GM23248 (cell line): ENCODE measurements at regions not wholly inside any gene's neighbourhood (a gene's known extent, or its start where the extent isn't known, plus 50 kb on each side); places are given as distances from the start of the nearest gene placed in this dataset.

Experiments used
- DNase-seq: peaks from one replicate; pipeline ENCODE4 v3.0.0-alpha.2; 2015
- H2AFZ ChIP-seq: fragments of 200-600 bp; sonication (generic); 2 replicates; pipeline ENCODE4 v1.6.1; 2016; ENCODE audit warnings: antibody characterized with exemption
- H3F3A ChIP-seq: fragments of 200-600 bp; sonication (generic); 2 replicates; pipeline ENCODE4 v1.6.1; 2016; ENCODE audit warnings: mild to moderate bottlenecking, antibody characterized with exemption, mixed run types; ENCODE audit not compliant: insufficient read depth
- H3K27ac ChIP-seq: fragments of 200-600 bp; sonication (generic); 2 replicates; pipeline ENCODE4 v1.5.1; 2016; ENCODE audit warnings: mild to moderate bottlenecking
- H3K27me3 ChIP-seq: fragments of 200-600 bp; sonication (generic); replicated peaks from 2 replicates; pipeline ENCODE4 v1.6.1; 2016; ENCODE audit warnings: mild to moderate bottlenecking; ENCODE audit not compliant: insufficient read depth
- H3K36me3 ChIP-seq: fragments of 200-600 bp; sonication (generic); 2 replicates; pipeline ENCODE4 v1.6.1; 2016; ENCODE audit warnings: low read depth, mild to moderate bottlenecking
- H3K4me1 ChIP-seq: fragments of 200-600 bp; sonication (generic); 2 replicates; pipeline ENCODE4 v1.6.1; 2016; ENCODE audit warnings: mild to moderate bottlenecking; ENCODE audit not compliant: insufficient read depth
- H3K4me2 ChIP-seq: fragments of 200-600 bp; sonication (generic); one replicate; pipeline ENCODE4 v1.6.1; 2016; ENCODE audit warnings: mild to moderate bottlenecking; ENCODE audit not compliant: unreplicated experiment
- H3K4me3 ChIP-seq: fragments of 200-600 bp; sonication (generic); 2 replicates; pipeline ENCODE4 v1.5.1; 2016; ENCODE audit warnings: mild to moderate bottlenecking
- H3K79me2 ChIP-seq: fragments of 200-600 bp; sonication (generic); 2 replicates; pipeline ENCODE4 v1.6.1; 2016; ENCODE audit warnings: mild to moderate bottlenecking; ENCODE audit not compliant: insufficient read depth
- H3K9ac ChIP-seq: fragments of 200-600 bp; sonication (generic); 2 replicates; pipeline ENCODE4 v1.6.1; 2016; ENCODE audit warnings: mild to moderate bottlenecking
- H3K9me2 ChIP-seq: fragments of 200-600 bp; sonication (generic); 2 replicates; pipeline ENCODE4 v1.6.1; 2016; ENCODE audit warnings: mixed run types, mild to moderate bottlenecking, moderate library complexity; ENCODE audit not compliant: insufficient read depth
- H3K9me3 ChIP-seq: fragments of 200-600 bp; sonication (generic); one replicate; pipeline ENCODE4 v1.6.1; 2017; ENCODE audit warnings: low read depth
- H4K20me1 ChIP-seq: fragments of 200-600 bp; sonication (generic); 2 replicates; pipeline ENCODE4 v1.6.0; 2016; ENCODE audit not compliant: insufficient read depth
- EZH2 ChIP-seq: fragments of 200-600 bp; sonication (generic); IDR thresholded peaks from 2 replicates; pipeline ENCODE4 v1.6.1; 2018; ENCODE audit warnings: antibody characterized with exemption, mild to moderate bottlenecking; ENCODE audit not compliant: insufficient read depth, poor library complexity, severe bottlenecking
- EZH2phosphoT487 ChIP-seq: fragments of 200-600 bp; sonication (generic); IDR thresholded peaks from 2 replicates; pipeline ENCODE4 v1.6.1; 2018; ENCODE audit warnings: antibody characterized with exemption, moderate library complexity, mild to moderate bottlenecking, low read depth; ENCODE audit not compliant: insufficient read depth
- WGBS, 2 experiments: methylation state at CpG; one replicate each; pipeline ENCODE4 v1.1.6; 2015 to 2017; ENCODE audit warnings: low lambda C conversion rate in 2 of 2, low coverage in 1 of 2; ENCODE audit errors: missing lambda C conversion rate in 2 of 2; 5-methylcytosine and 5-hydroxymethylcytosine counted together
- in situ Hi-C: fragments of 300-500 bp; cut with MboI; formaldehyde crosslinking; loops from 2 replicates; pipeline ENCODE4 v1.15.0; 2020

GRCh38 chr5:12384005-12384404 is 479.8 kb upstream of the CTNND2 start:
- DNase-seq = no peak
- no peaks in the 10 kb centered on the region for H3K79me2 ChIP-seq
- H3K27ac ChIP-seq = no peak overlapping the region
- in situ Hi-C loops = no loop called here
- H3K36me3 ChIP-seq = no peaks in the 10 kb centered on the region
- no peaks in the 10 kb centered on the region for H3K4me1 ChIP-seq
- WGBS, 2 experiments = 12 to 22% methylated on average over 5 of the region's 5 CpGs
- TF ChIP-seq EZH2phosphoT487 (no peak), EZH2 (no peak)
- H2AFZ ChIP-seq = no peak overlapping the region
- no peak overlapping the region for H3K4me2 ChIP-seq
- no peaks in the 10 kb centered on the region for H3K27me3 ChIP-seq
- no peaks in the 10 kb centered on the region for H3F3A ChIP-seq
- H3K9ac ChIP-seq = no peak overlapping the region
- no peaks in the 10 kb centered on the region for H3K9me2 ChIP-seq
- H3K4me3 ChIP-seq = no peak overlapping the region
- H4K20me1 ChIP-seq = no peaks in the 10 kb centered on the region
- H3K9me3 ChIP-seq = no peaks in the 10 kb centered on the region

GRCh38 chr5:12367973-12368372 is 463.7 kb upstream of the CTNND2 start:
- Histone ChIP-seq H3K27ac (no peak overlapping the region), H3K4me1 (no peaks in the 10 kb centered on the region), H3K27me3 (no peaks in the 10 kb centered on the region), H4K20me1 (no peaks in the 10 kb centered on the region), H3K4me2 (no peak overlapping the region), H3K9ac (no peak overlapping the region), H3K79me2 (no peaks in the 10 kb centered on the region), H3K9me3 (no peaks in the 10 kb centered on the region), H3K4me3 (no peak overlapping the region), H2AFZ (no peak overlapping the region), H3F3A (no peaks in the 10 kb centered on the region), H3K9me2 (no peaks in the 10 kb centered on the region), H3K36me3 (no peaks in the 10 kb centered on the region)
- TF ChIP-seq EZH2 (no peak), EZH2phosphoT487 (no peak)
- DNase-seq = no peak
- 8 to 13% methylated on average over 4 of the region's 4 CpGs for WGBS, 2 experiments
- in situ Hi-C loops = no loop called here

- in situ Hi-C loops = no loop called here
- Histone ChIP-seq H3K4me2 (no peak overlapping the region), H3K79me2 (no peaks in the 10 kb centered on the region), H2AFZ (no peak overlapping the region), H3F3A (no peaks in the 10 kb centered on the region), H3K9me3 (peaks cover 3% of the 10 kb centered on the region), H3K36me3 (no peaks in the 10 kb centered on the region), H3K9ac (no peak overlapping the region), H3K9me2 (no peaks in the 10 kb centered on the region), H3K27ac (no peak overlapping the region), H4K20me1 (no peaks in the 10 kb centered on the region), H3K4me1 (no peaks in the 10 kb centered on the region), H3K27me3 (no peaks in the 10 kb centered on the region), H3K4me3 (no peak overlapping the region)
- DNase-seq = no peak
- TF ChIP-seq EZH2 = no peak
- TF ChIP-seq EZH2phosphoT487 = no peak
- 0 to 2% methylated on average over 1 of the region's 1 CpG for WGBS, 2 experiments
These were observed 456.0 kb upstream of the CTNND2 start for GRCh38 chr5:12360218-12360617.

GRCh38 chr5:12358371-12359090 is 454.3 kb upstream of the CTNND2 start:
- DNase-seq = no peak
- in situ Hi-C loops = no loop called here
- Histone ChIP-seq H3K9me2 (no peaks in the 10 kb centered on the region), H3K4me1 (no peaks in the 10 kb centered on the region), H2AFZ (no peak overlapping the region), H3K4me3 (no peak overlapping the region), H3F3A (no peaks in the 10 kb centered on the region), H3K9me3 (peaks cover 3% of the 10 kb centered on the region), H4K20me1 (no peaks in the 10 kb centered on the region), H3K36me3 (no peaks in the 10 kb centered on the region), H3K4me2 (no peak overlapping the region), H3K27me3 (no peaks in the 10 kb centered on the region), H3K27ac (no peak overlapping the region), H3K79me2 (no peaks in the 10 kb centered on the region), H3K9ac (no peak overlapping the region)
- no peak for TF ChIP-seq EZH2
- TF ChIP-seq EZH2phosphoT487 = no peak
- 8 to 9% methylated on average over 6 of the region's 6 CpGs for WGBS, 2 experiments

- Histone ChIP-seq H3K4me3 (no peak overlapping the region), H3K27me3 (no peaks in the 10 kb centered on the region), H3K4me1 (no peaks in the 10 kb centered on the region), H3F3A (no peaks in the 10 kb centered on the region), H3K9me3 (peaks cover 3% of the 10 kb centered on the region), H3K36me3 (no peaks in the 10 kb centered on the region), H4K20me1 (no peaks in the 10 kb centered on the region), H3K79me2 (no peaks in the 10 kb centered on the region), H3K27ac (no peak overlapping the region), H2AFZ (no peak overlapping the region), H3K4me2 (no peak overlapping the region), H3K9me2 (no peaks in the 10 kb centered on the region), H3K9ac (no peak overlapping the region)
- in situ Hi-C loops = no loop called here
- TF ChIP-seq EZH2phosphoT487 (no peak), EZH2 (no peak)
- DNase-seq = no peak
- WGBS, 2 experiments = 1 to 4% methylated on average over 3 of the region's 3 CpGs
These were observed 453.4 kb upstream of the CTNND2 start for GRCh38 chr5:12357626-12358025.
